ENCODE measurements at regions not wholly inside any gene's neighbourhood (a gene's known extent, or its start where the extent isn't known, plus 50 kb on each side); places are given as distances from the start of the nearest gene placed in this dataset.
"Not testable (repeated sequence)": the region's sequence is repeated elsewhere in the genome, so short reads cannot be mapped to it uniquely, and the experiment has no call there.

DNA sequence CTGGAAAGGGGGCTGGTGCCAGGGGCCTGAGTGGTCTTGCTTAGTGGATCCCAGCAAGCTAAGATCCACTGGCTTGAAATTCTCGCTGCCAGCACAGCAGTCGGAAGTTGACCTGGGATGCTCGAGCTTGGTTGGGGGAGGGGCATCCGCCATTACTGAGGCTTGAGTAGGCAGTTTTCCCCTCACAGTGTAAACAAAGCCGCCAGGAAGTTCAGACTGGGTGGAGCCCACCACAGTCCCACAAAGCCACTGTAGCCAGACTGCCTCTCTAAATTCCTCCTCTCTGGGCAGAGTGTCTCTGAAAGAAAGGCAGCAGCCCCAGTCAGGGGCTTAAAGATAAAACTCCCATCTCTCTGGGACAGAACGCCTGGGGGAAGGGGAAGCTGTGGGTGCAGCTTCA, 457.7 kb upstream of the SPRED2 start:
- ATAC-seq: not testable (repeated sequence)

DNA sequence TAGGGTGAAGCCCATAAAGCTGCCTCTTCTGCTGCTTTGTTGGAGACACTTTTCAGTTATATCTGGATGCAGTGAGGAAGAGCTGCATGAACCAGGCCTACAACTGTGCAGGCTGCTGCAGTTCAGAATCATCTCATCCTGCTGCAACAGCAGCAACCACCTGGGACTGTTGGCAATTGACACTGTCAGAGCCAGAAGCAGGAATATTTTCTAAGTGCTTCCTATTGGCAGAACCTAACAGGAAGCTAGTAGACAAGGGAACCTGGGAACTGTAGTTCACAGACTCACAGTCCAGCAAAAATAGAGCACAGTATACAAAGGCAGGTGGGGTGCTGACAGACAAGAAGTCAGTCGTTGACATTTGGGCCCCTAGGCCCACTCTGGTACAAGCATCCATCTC, 452.9 kb upstream of the SPRED2 start:
- no peak for ATAC-seq

DNA sequence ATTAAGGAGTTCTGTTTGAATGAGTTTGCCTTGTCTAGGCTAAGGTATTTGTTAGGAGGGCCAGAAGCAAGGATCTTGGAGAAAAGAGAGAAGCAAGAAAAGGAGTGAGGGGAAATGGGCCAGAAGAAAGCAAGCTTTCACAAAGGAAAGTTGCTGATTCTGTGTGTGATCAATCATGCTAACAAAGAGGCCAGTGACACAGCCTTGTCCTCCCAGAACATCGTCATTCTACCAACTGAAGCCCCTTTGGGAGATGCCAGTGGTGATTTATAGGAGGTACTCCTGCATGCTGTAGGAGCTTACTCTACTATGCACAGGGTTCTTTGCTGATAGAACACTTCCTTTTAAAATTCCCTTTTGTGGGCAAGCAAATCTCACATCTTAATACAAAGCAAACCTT, 449.2 kb upstream of the SPRED2 start:
- no peak for ATAC-seq

DNA sequence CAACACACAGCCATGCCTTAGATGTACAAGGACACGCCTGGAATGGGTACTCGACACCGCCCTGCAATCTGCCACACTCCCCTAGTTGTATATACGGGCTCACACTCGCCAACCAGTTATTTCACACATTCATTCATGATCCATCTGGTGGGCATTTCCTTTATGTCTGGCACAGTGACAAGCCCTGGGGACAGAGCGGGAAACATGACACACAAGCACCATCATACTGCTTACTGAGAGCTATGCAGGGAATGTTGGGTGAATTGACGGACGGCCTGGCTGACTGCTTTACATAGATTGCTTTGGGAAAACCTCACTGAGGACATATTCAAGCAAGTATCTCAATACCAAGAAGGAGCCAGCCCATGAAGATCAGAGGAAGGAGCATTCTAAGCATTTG, 448.0 kb upstream of the SPRED2 start:
- ATAC-seq: peak; percentile 17

DNA sequence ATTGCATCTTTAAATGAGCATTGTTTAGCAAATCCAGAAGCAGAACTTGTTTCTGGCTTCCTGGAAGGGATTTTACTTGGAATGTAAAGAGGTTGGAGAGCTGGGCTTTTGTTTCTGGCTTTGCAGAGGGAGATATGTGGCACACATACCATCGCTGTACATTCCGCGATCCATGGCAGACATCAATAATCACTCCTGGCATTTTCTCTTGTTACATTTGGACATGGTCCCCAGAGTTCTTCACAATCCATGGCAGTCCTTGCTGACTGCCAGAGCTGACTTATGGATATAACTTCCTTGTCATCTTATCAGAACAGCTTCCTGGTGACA, 445.6 kb upstream of the SPRED2 start:
- ATAC-seq: no peak

DNA sequence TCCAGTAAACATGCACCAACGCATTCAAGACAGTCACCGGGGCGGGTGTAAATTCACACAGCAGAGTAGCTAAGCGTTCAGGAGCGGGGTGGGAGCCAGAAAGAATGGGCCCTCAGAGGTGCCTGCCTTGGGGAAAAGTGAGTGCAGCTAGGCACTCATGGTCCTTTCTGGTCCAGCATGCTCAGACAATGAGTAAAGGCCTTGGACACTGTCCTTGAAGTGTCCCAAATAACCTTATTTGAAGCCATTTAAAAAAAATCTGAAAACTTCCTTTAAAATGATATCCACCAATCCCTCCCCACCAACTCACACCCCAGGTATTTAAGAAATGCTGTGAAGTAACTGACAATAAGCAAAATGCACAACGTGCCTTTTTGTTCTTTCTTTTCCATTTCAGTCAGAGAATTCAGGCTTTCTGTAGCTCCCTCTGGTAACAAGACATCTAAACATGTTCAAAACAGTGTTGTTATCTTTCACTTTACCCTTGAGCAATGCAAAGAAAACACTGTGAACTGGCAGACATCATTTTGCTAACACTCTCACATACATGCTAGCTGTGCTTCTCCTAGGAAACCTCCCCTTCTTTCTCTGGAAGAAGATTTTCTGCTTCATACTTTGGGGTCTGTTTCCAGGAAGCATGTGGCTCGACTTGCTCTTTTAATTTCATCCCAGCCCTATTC, 445.1 kb upstream of the SPRED2 start:
- ATAC-seq: no peak

DNA sequence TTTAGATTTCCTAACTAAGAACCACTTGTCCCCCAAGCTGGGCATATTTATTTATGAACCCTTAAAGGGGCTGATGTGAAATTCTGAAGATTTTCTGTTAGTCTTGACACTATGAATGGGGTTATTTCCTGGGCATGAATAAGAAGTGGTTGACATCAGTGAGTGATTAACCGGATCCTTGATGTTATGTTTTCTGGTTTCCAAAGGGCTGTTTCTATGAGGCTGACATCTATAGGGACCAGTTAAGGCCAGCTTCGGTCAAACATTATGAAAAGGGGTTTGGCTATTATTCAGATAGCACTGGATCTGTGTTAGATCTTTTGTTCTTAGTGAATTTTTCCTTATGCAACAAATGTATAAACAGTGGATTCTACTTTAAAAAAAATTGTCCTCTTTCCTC, 443.7 kb upstream of the SPRED2 start:
- no peak for ATAC-seq

DNA sequence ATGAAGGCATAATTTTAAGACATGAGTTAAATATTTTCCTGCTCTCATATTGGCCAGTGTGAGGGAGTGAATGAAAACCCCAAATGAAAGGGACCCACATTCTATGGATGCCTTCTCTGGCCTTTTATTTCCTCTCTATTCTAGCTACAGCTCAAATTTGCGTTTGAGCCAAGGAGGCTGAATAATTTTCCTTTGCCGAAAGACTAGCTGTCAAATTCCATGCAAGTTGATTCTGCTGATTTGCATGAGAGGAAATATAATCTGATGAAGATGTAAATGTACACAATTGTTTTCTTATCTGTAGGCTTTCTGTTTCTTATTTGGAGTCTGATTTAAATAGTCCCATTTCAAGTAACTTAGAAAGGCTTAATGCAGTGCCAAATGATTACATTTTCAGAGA, 438.4 kb upstream of the SPRED2 start:
- no peak for ATAC-seq

DNA sequence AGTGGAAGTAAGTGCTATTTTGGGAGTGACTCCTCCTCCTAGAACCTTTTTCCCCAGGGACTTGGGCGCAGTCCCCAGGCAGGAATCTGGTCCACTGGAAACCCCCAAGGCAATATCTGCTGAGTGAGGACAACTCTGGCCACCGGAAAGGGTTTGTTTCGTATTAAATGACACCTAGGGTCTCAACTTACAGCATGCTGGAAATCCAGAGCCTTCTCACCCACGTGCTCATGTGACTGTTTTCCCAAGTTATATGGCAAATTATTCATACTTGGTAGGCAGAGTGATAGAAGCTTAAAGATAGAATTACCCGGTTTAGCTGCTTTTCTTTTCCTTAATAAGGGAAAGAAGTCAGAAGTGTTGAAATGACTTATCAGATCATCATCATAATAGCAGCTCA, 436.9 kb upstream of the SPRED2 start:
- no peak for ATAC-seq

DNA sequence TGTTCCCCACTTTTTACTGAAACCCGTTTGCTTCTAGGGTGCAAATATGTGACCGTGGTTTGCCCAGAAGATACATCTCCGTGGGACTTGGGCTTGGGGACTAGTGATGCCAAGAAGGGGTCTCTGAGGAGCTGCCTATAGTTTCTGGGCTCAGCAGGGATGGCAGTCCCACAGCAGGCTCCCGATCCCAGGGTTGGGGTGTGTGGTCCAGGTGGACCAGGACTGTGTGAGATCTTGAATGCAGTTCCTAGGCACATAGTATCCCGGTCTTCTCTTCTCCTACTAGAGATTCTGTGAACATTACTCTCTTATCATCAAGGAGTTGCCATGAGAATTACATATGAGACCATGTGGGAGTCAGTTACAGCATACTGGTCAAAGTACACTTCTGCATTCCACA, 435.8 kb upstream of the SPRED2 start:
- no peak for ATAC-seq

DNA sequence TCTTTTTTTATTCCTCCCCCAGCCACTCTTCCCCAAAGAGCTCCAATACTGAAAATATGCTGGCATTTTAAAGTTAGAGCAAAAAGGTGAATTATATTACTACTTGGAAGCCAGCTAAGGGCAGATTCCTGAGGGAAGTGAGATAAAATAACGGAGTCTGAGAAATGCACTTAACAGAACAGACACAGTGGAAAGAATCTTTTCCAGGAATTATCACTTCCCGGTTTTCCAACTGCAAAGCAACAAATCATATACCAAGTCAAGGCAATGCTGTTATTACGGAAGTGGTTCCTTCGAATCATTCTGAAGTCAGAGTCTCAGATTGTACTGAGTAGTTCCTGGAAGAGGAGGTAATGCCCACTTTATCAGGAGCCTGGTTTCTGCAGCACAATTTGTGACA, 435.0 kb upstream of the SPRED2 start:
- no peak for ATAC-seq

DNA sequence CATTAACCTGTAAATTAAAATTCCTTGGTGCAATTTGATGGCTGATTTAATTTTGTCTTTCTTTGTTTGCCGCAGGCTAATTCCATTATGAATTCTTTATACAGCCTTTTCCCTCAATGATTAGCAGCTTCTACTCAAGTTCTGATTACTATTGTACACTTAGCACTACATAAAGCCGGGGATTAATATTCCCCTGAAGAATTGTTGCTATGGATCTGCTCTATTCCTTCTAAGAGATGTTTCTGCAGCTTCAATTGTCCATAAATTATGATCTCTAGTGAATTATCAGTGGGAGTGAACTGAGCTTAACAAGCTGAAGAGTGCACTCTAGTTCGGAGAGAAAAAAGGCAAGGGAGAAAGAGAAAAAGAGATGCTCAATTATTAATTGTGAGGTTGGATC, 433.7 kb upstream of the SPRED2 start:
- no peak for ATAC-seq

DNA sequence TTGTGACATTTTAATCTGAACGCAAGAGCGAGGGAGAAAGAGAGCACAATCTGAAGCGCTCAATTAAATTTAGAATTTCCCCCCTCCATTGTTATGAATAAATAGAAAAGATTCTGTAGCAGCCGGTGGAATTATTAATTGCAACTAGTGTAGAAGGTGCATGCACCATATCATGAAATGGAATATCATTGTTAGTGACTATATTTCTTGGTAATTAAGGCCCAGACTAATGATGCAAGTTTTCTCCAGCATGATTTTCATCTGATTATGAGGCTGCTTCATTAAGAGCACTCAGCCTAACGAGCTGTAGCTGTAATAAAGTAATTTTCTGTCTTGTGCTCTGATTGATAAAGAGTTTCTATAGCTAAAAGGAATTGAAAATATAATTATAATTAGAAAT, 432.2 kb upstream of the SPRED2 start:
- ATAC-seq: no peak

DNA sequence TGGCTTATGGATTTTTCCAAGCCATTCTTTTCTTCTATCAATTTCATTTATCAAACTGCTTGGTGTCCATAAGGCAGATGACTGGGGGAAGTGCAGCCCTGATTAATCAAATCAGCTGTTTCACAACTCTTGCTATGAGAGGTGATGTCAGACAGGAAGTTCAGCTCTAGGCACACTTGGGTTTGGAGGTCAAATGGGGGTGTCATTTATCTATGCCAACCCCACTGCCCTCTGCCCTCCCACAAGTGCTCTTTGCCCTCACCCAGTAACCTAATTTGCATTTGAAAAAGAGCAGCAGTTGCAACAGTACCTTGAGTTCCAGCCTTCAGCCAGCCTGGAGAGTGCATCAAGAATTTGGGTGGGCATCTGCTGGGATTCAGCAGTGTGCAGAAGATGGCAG, 431.3 kb upstream of the SPRED2 start:
- no peak for ATAC-seq

DNA sequence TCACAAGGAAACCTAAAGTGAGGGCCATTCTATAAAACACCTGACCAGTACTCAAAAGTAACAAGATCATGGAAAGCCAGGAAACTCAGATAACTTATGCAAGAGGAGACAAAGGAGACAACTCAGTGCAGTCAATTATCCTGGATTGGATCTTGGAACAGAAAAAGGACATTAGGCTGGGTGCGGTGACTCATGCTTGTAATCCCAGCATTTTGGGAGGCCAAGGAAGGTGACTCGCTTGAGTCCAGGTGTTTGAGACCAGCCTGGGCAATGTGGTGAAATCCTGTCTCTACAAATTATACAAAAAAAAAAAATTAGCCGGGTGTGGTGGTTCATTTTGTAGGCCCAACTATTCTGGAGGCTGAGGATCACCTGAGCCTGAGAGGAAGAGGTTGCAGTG, 424.5 kb upstream of the SPRED2 start:
- no peak for ATAC-seq

DNA sequence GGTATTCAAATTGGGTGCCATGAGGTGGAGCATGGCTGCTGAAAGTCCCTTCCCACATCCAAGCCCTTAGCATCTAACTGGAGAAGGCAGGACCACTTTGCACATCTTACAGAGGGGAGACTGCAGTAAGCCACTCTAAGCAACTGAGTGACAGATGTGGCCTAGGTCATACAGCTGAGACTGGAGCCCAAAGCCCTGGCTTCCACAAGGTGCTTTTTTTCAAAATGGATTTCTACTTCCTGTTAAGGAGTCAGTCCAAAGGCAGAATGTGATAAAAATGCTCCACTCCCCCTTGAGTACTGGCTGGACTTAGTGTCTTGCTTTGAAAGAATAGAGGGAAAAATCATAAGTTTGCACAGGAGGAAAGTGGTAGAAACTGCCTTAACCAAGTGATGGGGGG, 424.0 kb upstream of the SPRED2 start:
- ATAC-seq: no peak

DNA sequence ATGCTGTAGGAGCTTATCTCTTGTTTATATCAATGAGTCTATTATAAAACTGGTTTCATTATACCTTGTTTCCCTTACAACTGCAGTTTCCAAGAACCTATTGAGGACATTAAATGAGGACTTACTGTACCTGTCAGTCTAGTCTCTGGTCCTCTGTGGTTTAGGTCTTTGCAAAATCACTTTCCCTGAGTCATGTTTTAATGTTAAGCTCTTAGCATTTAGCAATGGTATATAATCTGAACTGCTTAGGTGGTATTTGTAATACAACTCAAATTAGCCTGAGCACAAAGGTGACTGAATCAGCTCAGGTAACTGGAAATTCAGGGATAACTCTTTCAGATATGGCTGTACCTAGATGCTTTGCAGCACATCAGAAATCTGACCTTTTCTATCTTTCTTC, 418.3 kb upstream of the SPRED2 start:
- ATAC-seq: peak; percentile 93

DNA sequence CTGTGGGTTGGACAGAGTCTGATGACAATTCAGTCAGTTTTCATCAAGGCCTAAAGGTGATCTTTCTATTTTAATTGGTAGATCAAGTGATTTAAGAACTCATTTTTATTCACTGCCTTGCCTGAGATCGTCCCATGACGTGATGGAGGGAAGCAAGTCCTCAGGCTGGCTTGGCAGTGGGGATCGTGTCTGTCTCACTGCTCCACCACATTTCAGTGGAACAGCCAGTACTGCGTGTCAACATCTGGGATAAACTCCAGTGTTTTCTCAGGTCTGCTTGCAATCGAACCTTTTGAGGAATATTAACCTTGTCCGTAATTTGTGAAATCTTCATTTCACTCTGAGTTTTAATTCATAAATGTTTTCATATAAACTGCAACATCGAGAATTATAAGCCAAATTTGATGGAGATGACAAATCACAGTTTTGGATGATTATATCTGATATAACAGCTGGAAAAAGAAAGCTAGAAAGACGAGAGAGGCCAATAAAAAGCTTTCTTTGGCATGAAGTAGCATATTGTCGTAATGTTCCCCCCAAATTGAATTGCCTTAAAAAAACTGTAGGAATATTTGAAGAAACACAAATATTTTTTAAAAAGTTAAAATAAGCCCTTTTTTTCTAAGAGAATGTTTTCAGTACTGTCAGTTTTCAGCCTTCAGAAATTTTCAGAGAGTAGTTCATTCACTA, 414.7 kb upstream of the SPRED2 start:
- no peak for ATAC-seq

DNA sequence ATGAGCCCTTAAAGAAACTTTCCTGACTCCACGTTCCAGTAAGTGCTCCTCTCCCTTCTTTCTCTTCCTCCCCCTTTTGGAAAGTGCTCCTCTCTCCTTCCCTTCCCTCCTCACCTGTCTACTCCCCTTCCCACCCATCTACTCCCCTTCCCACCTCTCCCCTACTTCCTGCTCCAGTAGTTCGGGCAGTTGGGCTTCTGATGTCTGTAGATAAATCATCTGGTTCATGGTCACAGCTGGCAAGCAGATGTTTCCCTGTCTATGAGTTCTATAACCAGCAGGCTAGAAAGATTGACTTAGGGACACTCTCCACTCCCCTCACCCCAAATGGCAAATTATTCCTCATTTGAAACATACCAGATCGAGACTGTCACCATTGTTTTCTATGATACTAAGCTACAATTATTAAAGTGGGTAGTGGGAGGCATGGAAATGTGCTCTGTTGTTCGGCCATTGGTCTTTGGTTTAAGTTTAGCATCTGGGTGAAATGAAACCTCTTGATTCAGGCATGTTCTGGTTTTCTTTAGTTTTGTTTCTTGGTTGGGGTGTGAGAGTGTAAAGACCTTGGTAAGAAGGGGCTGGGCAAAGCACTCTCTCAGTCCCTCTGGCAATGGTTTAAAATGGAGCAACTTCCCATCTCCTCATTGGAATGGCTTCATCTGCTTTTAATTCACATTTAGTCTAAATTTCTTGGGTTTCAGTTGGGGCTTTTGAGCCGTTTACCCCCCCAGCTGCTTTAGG, 413.2 kb upstream of the SPRED2 start:
- ATAC-seq: no peak

DNA sequence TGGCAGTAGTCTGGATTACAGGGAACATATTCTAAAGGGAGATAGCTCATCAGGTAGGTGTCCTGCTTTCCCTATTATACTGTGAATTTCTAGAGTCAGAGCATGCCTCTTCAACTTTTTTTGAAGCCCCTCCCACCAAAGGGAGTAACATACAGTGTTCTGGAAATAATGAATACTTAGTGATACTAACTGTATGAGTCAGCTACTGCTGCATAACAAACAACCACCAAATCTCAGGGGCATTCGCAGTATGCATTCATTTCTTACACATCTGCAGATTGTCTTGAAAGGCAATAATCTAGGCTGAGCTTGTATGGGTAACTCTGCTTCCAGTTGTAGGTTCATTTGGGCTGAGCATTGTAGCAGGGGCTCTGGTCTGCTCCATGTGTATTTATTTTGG, 409.7 kb upstream of the SPRED2 start:
- no peak for ATAC-seq

DNA sequence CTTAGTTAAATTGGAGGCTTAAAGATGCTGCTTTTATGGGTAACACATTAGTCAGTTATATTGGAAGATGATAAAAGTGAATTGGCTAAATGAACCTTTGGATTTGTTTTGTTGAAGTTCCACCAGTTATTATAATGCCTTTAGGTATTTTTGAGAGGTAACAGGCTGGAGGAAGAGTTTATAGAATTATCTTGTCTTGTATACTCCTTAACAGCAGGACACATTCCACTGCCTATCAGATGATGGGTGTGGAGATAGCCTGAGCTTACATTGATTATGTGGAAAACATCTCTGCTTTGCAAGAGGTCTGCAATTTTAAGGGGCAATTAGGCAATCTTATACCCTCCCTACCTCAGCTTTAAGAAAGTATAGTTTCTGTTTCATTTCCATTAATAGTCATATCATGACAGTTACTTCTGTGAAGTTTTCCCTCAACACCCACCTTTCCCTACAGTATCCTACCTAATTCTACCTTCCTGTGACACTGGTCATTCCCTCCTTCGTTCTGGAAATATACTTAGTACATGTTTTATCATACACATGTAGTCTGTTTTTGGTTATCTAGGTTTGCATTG, 403.7 kb upstream of the SPRED2 start:
- ATAC-seq: no peak

DNA sequence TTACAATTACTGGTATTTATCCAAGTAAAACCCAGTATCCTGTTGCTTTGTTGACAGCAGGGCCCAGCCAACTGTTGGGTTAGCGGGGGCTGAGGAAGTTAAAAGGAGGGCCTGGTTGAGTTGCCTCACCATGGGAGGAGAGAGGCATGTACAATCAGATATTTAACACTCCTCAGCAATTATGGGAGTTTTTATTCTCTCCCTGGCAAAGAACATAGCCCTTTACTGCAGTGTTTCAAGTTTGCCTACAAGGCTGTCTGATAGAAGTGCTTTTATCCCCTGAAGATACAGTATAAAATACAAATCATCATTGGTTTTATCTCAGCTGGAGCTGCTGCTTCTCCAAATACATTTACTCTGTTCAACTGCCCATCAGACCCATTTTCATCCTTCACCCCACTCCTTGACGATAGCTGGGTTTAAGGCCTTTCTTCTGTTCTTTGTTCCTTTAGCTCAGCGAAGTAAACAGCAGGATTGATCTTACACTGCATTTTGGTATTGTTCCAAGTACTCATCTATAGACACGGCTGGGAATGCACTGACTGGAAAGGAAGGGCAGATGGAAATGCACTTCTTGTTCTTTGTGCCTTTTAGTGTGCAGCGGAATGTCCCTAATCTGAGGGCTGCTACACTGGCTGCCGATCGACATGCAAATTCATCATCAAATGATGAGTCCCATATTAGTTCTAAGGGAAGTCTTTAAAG, 402.5 kb upstream of the SPRED2 start:
- no peak for ATAC-seq

DNA sequence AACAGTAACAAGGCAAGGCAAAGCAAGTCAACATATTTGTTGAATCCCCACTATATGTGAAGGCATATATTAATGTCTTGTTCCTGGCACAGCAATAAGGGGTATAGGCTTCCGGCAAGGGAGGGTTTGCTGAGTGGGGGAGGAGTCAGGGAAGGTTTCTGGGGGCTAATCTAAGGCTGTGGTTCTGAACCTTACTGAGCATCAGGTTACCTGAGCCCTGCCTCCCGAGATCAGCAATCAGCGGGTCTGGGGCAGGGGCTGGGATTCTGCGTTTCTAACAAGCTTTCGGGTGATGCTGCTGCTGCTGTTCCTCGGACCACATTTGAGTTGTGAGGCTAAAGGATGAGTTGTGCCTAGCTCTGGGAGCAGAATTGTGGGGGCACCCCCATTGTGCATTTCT, 401.7 kb upstream of the SPRED2 start:
- no peak for ATAC-seq

Data from esophagus mucosa (tissue), 1 donor.